Gastroesophageal sphincter (tissue), 3 donors: ENCODE measurements at regions not wholly inside any gene's neighbourhood (a gene's known extent, or its start where the extent isn't known, plus 50 kb on each side); places are given as distances from the start of the nearest gene placed in this dataset.

Experiments
- CTCF ChIP-seq, 4 experiments: fragments of 200-600 bp in 2 of 4; fragments of 450-650 bp in 2 of 4; sonication (generic) in 1 of 4; IDR thresholded peaks; one replicate each; pipeline ENCODE4 v1.5.1; 2017 to 2019; ENCODE audit warnings: antibody characterized with exemption in 4 of 4, mild to moderate bottlenecking in 2 of 4, moderate library complexity in 2 of 4
- EP300 ChIP-seq: sonication (generic); formaldehyde crosslinking; IDR thresholded peaks from one replicate; pipeline ENCODE4 v1.6.1; 2017; ENCODE audit warnings: antibody characterized with exemption, mild to moderate bottlenecking
- POLR2A ChIP-seq, 2 donors: fragments of 450-650 bp; IDR thresholded peaks; one replicate each; pipeline ENCODE4 v1.6.1; 2017; ENCODE audit warnings: antibody characterized with exemption in 2 of 2, mild to moderate bottlenecking in 2 of 2, moderate library complexity in 1 of 2
- POLR2AphosphoS5 ChIP-seq: sonication (generic); formaldehyde crosslinking; IDR thresholded peaks from one replicate; pipeline ENCODE4 v1.6.1; 2017; ENCODE audit warnings: antibody characterized with exemption

GRCh38 chrX:37075892-37076595, 67.9 kb downstream of the FAM47C start:
- TF ChIP-seq CTCF (IDR thresholded peaks at IDR 0.05), result no peak
- no peak for TF ChIP-seq EP300
- TF ChIP-seq POLR2AphosphoS5, result no peak
- no peak for TF ChIP-seq POLR2A (IDR thresholded peaks at IDR 0.05)
